Loucy (cell line): ENCODE measurements at regions not wholly inside any gene's neighbourhood (a gene's known extent, or its start where the extent isn't known, plus 50 kb on each side); places are given as distances from the start of the nearest gene placed in this dataset.

ENCODE experiments used
- H2AFZ ChIP-seq: fragments of 200-600 bp; sonication (generic); 2 replicates; pipeline ENCODE4 v1.6.0; 2016; ENCODE audit warnings: antibody characterized with exemption, mild to moderate bottlenecking, low read length, moderate library complexity
- H3F3A ChIP-seq: fragments of 200-600 bp; 2 replicates; pipeline ENCODE4 v1.6.0; 2016; ENCODE audit warnings: antibody characterized with exemption, low read depth, mild to moderate bottlenecking
- H3K27me3 ChIP-seq: fragments of 200-600 bp; sonication (generic); 2 replicates; pipeline ENCODE4 v1.6.1; 2014; ENCODE audit warnings: low read length, mild to moderate bottlenecking; ENCODE audit not compliant: insufficient read depth, poor library complexity, severe bottlenecking
- H3K36me3 ChIP-seq: fragments of 200-600 bp; sonication (generic); 2 replicates; pipeline ENCODE4 v1.6.1; 2016; ENCODE audit warnings: low read length; ENCODE audit not compliant: insufficient read depth
- H3K4me1 ChIP-seq: fragments of 200-600 bp; sonication (generic); 2 replicates; pipeline ENCODE4 v1.5.1; 2014; ENCODE audit warnings: low read length, mild to moderate bottlenecking; ENCODE audit not compliant: insufficient read depth, poor library complexity, severe bottlenecking
- H3K4me2 ChIP-seq: fragments of 200-600 bp; sonication (generic); 2 replicates; pipeline ENCODE4 v1.6.0; 2014; ENCODE audit warnings: antibody characterized with exemption, low read length, low read depth, mild to moderate bottlenecking; ENCODE audit not compliant: poor library complexity, severe bottlenecking
- H3K4me3 ChIP-seq: fragments of 200-600 bp; sonication (generic); 2 replicates; pipeline ENCODE4 v1.5.1; 2014; ENCODE audit warnings: low read length, mild to moderate bottlenecking, mixed read lengths; ENCODE audit not compliant: poor library complexity, severe bottlenecking
- H3K79me2 ChIP-seq: fragments of 200-600 bp; sonication (generic); 2 replicates; pipeline ENCODE4 v1.6.1; 2014; ENCODE audit warnings: low read length; ENCODE audit not compliant: insufficient read depth
- H3K9ac ChIP-seq: fragments of 200-600 bp; sonication (generic); 2 replicates; pipeline ENCODE4 v1.6.0; 2014; ENCODE audit warnings: mild to moderate bottlenecking, low read depth, low read length, moderate library complexity; ENCODE audit not compliant: poor library complexity, severe bottlenecking
- H3K9me2 ChIP-seq: fragments of 200-600 bp; sonication (generic); replicated peaks from 2 replicates; pipeline ENCODE4 v1.6.1; 2016; ENCODE audit warnings: low read depth, low read length, mixed read lengths
- H3K9me3 ChIP-seq: fragments of 200-600 bp; sonication (generic); 2 replicates; pipeline ENCODE4 v1.6.1; 2014; ENCODE audit warnings: mild to moderate bottlenecking, antibody characterized with exemption, low read length, low read depth; ENCODE audit not compliant: insufficient read depth
- H4K20me1 ChIP-seq: fragments of 200-600 bp; sonication (generic); 2 replicates; pipeline ENCODE4 v1.6.0; 2014; ENCODE audit warnings: antibody characterized with exemption, low read length, mild to moderate bottlenecking; ENCODE audit not compliant: insufficient read depth, poor library complexity, severe bottlenecking
- EZH2phosphoT487 ChIP-seq: fragments of 200-600 bp; IDR thresholded peaks from 2 replicates; pipeline ENCODE4 v1.6.1; 2018; ENCODE audit warnings: antibody characterized with exemption, mild to moderate bottlenecking, moderate library complexity, borderline replicate concordance
- TF ChIP-seq, protein P1 (sequence below): fragments of 200-600 bp; sonication (generic); conservative IDR thresholded peaks from 2 replicates; pipeline ENCODE4 v1.5.1; 2014; ENCODE audit warnings: mild to moderate bottlenecking, antibody characterized with exemption, low read length

DNA sequence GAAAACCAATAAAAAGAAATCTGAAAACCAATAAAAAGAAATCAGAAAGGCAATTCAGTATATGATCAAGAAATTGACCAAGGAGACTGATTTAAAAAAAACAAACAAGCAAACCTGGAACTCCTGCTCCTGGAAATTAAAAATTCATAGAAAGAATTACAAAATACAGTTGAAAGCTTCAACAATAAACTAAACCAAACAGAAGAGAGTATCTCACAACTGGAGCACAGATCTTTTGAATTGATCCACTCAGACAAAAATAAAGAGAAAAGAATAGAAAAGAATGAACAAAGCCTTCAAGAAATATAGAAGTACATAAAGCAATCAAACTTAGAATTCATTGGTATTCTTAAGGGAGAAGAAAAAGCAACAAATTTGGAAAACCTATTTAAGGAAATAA lies 271.4 kb downstream of the MBNL1 start:
- no peaks in the 10 kb centered on the region for H3K79me2 ChIP-seq
- H3K27me3 ChIP-seq = no peaks in the 10 kb centered on the region
- H3K4me2 ChIP-seq = no peak overlapping the region
- no peaks in the 10 kb centered on the region for H3K36me3 ChIP-seq
- H2AFZ ChIP-seq = no peak overlapping the region
- H3K9me3 ChIP-seq = peaks cover 3% of the 10 kb centered on the region; the same call in 1 of the 2 replicates
- H3K4me3 ChIP-seq = no peak overlapping the region
- H3F3A ChIP-seq = no peaks in the 10 kb centered on the region
- H3K9me2 ChIP-seq = no peaks in the 10 kb centered on the region
- H3K9ac ChIP-seq = no peak overlapping the region
- H3K4me1 ChIP-seq = no peaks in the 10 kb centered on the region
- H4K20me1 ChIP-seq = no peaks in the 10 kb centered on the region
- TF ChIP-seq, protein P1, sequence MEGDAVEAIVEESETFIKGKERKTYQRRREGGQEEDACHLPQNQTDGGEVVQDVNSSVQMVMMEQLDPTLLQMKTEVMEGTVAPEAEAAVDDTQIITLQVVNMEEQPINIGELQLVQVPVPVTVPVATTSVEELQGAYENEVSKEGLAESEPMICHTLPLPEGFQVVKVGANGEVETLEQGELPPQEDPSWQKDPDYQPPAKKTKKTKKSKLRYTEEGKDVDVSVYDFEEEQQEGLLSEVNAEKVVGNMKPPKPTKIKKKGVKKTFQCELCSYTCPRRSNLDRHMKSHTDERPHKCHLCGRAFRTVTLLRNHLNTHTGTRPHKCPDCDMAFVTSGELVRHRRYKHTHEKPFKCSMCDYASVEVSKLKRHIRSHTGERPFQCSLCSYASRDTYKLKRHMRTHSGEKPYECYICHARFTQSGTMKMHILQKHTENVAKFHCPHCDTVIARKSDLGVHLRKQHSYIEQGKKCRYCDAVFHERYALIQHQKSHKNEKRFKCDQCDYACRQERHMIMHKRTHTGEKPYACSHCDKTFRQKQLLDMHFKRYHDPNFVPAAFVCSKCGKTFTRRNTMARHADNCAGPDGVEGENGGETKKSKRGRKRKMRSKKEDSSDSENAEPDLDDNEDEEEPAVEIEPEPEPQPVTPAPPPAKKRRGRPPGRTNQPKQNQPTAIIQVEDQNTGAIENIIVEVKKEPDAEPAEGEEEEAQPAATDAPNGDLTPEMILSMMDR = no peak
- TF ChIP-seq EZH2phosphoT487 = no peak

DNA sequence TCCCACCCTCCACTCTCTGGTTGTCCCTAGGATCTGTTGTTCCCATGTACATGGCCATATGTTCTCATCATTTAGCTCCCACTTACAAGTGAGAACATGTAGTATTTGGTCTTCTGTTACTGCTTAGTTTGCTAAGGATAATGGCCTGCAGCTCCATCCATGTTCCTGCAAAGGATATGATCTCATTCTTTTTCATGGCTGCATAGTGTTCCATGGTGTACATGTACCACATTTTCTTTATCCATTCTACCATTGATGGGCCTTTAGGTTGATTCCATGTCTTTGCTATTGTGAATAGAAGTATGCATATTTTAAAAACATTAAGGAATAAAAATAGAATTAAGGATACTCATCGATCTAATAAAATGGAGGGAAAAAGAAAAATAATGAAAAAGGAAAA lies 278.4 kb downstream of the MBNL1 start:
- H3K4me3 ChIP-seq = no peak overlapping the region
- H3K4me2 ChIP-seq = no peak overlapping the region
- H2AFZ ChIP-seq = no peak overlapping the region
- no peaks in the 10 kb centered on the region for H3K4me1 ChIP-seq
- H3F3A ChIP-seq = no peaks in the 10 kb centered on the region
- no peaks in the 10 kb centered on the region for H3K9me2 ChIP-seq
- no peaks in the 10 kb centered on the region for H3K79me2 ChIP-seq
- no peaks in the 10 kb centered on the region for H3K36me3 ChIP-seq
- H3K9ac ChIP-seq = no peak overlapping the region
- no peaks in the 10 kb centered on the region for H4K20me1 ChIP-seq
- no peak for TF ChIP-seq EZH2phosphoT487
- TF ChIP-seq, protein P1 = no peak
- no peaks in the 10 kb centered on the region for H3K9me3 ChIP-seq
- H3K27me3 ChIP-seq = no peaks in the 10 kb centered on the region

DNA sequence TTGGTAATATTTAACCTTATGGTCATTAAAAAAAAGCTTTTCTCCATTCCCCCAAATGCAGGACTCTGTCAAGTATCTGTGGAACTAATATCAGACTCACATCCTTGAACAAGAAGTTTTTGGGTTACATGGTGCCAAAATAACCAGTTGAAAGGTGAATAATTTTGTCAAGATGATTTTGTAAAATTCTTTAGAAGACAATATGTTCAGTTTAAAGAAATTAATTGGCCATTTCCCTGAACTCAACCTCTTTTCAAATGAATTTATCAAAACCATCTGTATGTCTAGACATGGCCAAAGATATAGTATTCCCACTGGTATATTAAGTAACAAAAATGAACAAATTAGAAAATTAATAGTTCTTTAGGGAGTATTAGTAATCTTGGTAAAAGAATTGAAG lies 280.5 kb downstream of the MBNL1 start:
- H4K20me1 ChIP-seq = no peaks in the 10 kb centered on the region
- H3K36me3 ChIP-seq = no peaks in the 10 kb centered on the region
- no peaks in the 10 kb centered on the region for H3K27me3 ChIP-seq
- H3K79me2 ChIP-seq = no peaks in the 10 kb centered on the region
- H3F3A ChIP-seq = no peaks in the 10 kb centered on the region
- TF ChIP-seq, protein P1 = no peak
- no peak for TF ChIP-seq EZH2phosphoT487
- H3K4me2 ChIP-seq = no peak overlapping the region
- H3K4me1 ChIP-seq = no peaks in the 10 kb centered on the region
- no peak overlapping the region for H2AFZ ChIP-seq
- no peaks in the 10 kb centered on the region for H3K9me3 ChIP-seq
- no peak overlapping the region for H3K4me3 ChIP-seq
- H3K9me2 ChIP-seq = no peaks in the 10 kb centered on the region
- H3K9ac ChIP-seq = no peak overlapping the region
